Right lung (tissue), 2 donors: ENCODE measurements at regions not wholly inside any gene's neighbourhood (a gene's known extent, or its start where the extent isn't known, plus 50 kb on each side); places are given as distances from the start of the nearest gene placed in this dataset.

ENCODE experiments used
- DNase-seq, 2 donors: peaks; one replicate each; pipeline ENCODE4 v3.0.0-alpha.2; 2013

DNA sequence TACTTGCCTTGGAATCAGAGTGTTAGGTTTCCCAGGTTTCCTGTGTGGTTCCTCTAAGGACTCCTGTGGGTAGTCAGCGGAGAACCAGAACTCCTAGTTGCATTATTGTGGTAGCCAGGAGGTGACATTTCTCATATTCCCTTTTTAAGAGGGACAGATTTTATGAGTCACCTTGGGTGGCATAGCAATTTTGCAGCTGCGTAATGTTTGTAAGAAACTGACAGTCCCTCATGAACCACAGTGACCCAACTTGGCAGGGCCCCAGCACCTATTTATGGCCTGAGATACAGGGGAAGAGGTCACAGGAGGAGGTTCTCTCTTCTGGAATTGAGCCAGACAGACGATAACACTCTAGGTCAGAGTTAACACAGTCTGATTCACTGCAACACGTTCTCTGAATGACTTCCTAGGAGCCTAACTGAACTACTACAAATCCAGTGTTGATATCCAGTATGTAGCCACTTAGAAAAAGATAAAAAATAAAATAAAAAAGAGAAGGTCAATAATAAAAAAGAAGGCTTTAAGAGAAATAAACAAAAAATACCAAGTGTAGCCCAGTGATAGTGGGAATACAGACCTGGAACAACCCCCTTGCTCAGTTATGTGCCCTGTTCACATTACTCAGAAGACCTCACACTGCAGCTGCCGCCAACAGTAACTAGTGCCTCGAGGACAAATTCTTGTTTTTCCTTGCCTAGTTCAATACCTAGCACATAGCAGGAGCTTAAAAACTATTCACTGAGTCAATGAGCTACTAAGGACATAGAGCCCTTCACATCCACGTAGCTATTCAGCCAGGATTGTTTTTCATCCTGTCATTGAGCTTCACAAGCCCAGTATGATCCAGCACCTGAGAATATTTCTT is 50.7 kb upstream of the VLDLR start:
- DNase-seq, result peak in 1 of 2 donors; percentile 30
